ENCODE measurements at regions not wholly inside any gene's neighbourhood (a gene's known extent, or its start where the extent isn't known, plus 50 kb on each side); places are given as distances from the start of the nearest gene placed in this dataset.
"Not testable (repeated sequence)": the region's sequence is repeated elsewhere in the genome, so short reads cannot be mapped to it uniquely, and the experiment has no call there.

DNA sequence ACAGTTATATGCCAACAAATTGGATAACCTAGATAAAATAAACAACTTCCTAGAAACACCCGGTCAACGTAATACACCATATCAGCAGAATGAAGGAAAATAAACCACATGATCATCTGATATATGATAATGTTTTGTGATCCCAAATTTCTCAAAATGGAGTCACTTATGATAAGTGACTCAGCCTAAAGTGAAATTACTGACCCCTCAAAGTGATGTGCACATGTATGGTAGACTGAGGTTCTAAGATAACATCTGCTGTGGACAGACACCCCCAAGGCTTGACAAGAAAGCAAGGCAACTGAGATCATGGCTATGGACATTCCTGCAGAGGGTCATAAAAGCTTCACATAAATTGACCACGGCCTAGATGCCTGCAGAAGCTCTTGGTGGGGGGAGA, 105.1 kb upstream of the DCN start:
- no peak for DNase-seq (ENCODE audit: low read depth in 2 of 2, low spot score in 1 of 2)

GRCh38 chr12:91278126-91278525, 95.5 kb upstream of the DCN start:
- DNase-seq (ENCODE audit: low read depth in 2 of 2, low spot score in 1 of 2), result no peak

- DNase-seq (ENCODE audit: low read depth in 2 of 2, low spot score in 1 of 2), result no peak
Measured at GRCh38 chr12:91276509-91276908, 93.9 kb upstream of the DCN start.

GRCh38 chr12:91275321-91275720, 92.7 kb upstream of the DCN start:
- no peak for DNase-seq (ENCODE audit: low read depth in 2 of 2, low spot score in 1 of 2)

GRCh38 chr12:91274916-91275315, 92.3 kb upstream of the DCN start:
- no peak for DNase-seq (ENCODE audit: low read depth in 2 of 2, low spot score in 1 of 2)

DNA sequence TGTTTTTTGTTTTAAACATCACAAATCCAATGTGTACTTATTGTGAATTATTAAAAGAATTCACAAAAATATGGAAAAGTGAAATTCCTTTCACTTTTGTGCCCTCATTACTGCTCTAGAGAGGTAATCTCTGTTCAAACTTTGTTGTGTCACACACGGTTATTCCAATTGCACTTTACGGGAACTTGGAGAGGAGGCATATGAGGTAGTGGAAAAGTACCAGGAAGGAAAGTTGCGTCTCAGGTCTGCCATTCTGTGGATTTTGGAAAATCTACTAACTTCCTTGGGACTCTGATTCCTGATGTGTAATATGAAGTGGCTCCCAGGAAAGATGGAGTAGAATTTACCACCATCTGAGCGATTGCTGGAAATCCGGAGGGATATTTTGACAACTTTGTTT, 90.9 kb upstream of the DCN start:
- DNase-seq (ENCODE audit: low read depth in 2 of 2, low spot score in 1 of 2), result no peak

DNA sequence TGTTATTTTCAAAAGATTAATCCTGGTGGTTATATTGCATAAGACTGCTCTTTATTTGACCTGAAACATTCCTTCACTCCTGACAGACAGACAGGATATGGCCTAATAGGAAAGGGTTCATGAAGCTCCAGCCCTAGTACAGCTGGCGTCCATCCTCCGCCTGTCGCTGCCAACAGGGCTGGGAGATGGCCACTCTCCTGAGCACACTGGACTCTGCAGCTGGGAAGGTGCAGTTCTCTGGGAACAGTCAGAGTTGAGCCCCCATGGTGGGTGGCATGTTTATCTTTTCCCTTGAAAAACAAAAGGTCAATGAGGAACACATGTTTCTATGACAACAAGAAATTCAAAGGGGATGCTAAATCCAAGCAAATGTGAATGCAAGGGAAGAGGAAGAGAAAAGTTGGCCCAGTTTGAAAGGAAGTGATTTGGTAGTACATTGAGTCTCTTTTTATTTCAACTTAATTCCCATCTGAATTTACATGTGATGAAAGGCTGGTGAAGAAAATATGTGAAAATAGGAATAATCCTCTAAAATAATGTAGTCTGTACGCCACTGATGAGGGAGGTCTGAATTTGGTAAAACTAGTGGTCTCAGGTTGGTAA, 89.9 kb upstream of the DCN start:
- no peak for DNase-seq (ENCODE audit: low read depth in 2 of 2, low spot score in 1 of 2)

- no peak for DNase-seq (ENCODE audit: low read depth in 2 of 2, low spot score in 1 of 2)
Measured at GRCh38 chr12:91271185-91271584, 88.6 kb upstream of the DCN start.

DNA sequence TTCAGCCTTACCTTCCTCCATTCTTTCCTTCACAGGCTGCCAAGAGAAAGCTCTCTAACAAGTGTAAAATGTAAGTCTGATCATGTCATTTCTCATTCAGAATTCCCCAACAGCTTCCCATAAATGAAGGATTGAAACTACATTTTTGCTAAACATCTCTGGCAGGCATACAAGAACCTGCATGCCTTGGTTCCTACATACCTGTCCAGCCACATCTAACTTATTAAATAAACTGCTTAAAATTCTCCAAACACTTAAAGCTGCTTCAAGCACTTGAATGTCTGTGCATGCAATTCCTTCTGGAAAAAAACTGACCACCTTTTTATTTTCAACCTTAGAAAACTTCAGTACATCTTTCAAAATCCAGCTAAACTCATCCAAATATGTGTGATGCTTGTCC, 84.4 kb upstream of the DCN start:
- no peak for DNase-seq (ENCODE audit: low read depth in 2 of 2, low spot score in 1 of 2)

DNA sequence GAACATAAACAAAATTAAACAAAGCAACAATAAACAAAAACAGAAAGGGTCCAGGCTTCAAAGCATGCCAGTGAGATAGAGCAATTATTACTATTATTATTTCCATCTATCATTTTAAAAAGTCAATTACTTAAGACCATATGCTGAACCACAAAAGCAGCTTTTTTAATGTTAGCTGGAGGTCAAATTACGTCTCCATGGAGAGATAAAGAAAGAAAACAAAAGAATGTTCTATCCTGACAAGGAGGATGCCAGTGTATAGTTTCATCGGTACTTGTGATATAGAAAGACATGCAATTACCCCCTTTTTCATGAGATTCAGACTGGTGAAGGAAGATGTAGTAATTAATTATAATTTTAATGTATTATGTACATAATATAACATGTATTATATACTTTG, 81.6 kb upstream of the DCN start:
- DNase-seq (ENCODE audit: low read depth in 2 of 2, low spot score in 1 of 2), result no peak

DNA sequence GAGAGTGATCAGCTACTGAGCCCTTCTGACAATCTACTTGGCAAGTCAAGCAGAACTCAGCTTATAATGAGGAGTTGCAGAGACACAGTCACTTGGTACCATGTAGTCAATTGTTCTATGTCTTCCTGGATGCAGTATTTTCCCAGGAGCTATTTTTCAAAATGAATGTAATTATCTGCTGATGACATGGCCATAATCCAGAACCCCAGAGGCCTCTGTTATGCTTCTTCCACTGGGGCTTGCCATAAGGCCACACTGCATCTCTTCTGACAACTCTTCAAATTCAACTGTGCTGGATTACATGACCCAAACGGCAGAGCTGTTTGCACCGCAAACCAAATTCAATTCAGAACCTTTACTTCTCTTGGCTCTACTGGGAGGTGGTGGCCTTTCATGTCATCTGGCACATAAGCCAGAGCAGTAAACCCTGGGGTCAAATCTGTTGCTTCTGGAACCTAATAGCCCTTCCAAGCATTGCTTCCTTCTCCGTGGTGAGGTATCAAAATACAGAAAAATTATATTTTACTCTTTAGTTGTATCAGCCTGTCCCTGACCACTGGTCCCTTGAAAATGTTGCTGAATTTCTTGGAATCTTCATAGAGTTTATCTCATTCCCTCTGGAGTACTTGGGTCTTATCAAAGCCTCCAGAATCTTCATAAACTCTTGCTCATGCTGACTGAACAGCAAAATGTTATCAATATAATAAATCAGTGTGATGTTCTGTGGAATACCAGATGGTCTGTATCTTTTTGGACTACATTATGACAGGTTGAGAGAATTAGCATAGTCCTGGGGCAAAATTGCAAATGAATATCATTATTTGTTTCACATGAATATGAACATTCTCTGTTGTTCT, 79.4 kb upstream of the DCN start:
- no peak for DNase-seq (ENCODE audit: low read depth in 2 of 2, low spot score in 1 of 2)

GRCh38 chr12:91256411-91256810, 73.8 kb upstream of the DCN start:
- DNase-seq (ENCODE audit: low read depth in 2 of 2, low spot score in 1 of 2), result no peak

GRCh38 chr12:91252341-91252740, 69.7 kb upstream of the DCN start:
- DNase-seq (ENCODE audit: low read depth in 2 of 2, low spot score in 1 of 2), result no peak

DNA sequence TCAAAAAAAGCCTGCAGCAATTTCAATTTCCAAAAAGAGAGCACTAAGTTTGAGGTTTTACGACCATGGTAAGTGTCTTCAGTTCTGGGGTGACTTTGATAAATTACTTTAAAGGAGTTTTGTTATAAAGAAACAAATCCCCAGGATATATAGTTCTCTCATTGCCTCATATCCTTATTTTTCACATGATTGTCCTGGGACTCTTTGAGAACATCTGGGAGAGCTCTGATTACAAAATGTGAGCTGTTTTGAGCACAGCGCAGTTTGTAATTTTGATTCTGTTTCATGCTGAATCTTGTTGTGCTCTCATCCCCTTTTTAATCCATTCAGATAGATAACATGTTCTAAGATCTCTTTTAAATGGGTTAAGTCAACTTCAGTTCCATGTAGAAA, 67.7 kb upstream of the DCN start:
- DNase-seq (ENCODE audit: low read depth in 2 of 2, low spot score in 1 of 2), result no peak

GRCh38 chr12:91249518-91250272, 67.1 kb upstream of the DCN start:
- DNase-seq (ENCODE audit: low read depth in 2 of 2, low spot score in 1 of 2), result no peak

GRCh38 chr12:91249054-91249453, 66.4 kb upstream of the DCN start:
- DNase-seq (ENCODE audit: low read depth in 2 of 2, low spot score in 1 of 2), result no peak

DNA sequence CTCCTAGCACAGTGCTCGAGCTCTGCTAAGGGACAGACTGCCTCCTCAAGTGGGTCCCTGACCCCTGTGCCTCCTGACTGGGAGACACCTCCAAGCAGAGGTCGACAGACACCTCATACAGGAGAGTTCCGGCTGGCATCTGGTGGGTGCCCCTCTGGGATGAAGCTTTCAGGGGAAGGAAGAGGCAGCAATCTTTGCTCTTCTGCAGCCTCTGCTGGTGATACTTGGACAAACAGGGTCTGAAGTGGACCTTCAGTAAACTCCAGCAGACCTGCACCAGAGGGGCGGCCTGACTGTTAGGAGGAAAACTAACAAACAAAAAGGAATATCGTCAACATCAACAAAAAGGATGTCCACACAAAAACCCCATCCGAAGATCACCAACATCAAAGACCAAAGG, 60.6 kb upstream of the DCN start:
- not testable (repeated sequence) for DNase-seq (ENCODE audit: low read depth in 2 of 2, low spot score in 1 of 2)

- no peak for DNase-seq (ENCODE audit: low read depth in 2 of 2, low spot score in 1 of 2)
Measured at GRCh38 chr12:91241756-91242155, 59.1 kb upstream of the DCN start.

GRCh38 chr12:91240386-91241095, 57.9 kb upstream of the DCN start:
- no peak for DNase-seq (ENCODE audit: low read depth in 2 of 2, low spot score in 1 of 2)

DNA sequence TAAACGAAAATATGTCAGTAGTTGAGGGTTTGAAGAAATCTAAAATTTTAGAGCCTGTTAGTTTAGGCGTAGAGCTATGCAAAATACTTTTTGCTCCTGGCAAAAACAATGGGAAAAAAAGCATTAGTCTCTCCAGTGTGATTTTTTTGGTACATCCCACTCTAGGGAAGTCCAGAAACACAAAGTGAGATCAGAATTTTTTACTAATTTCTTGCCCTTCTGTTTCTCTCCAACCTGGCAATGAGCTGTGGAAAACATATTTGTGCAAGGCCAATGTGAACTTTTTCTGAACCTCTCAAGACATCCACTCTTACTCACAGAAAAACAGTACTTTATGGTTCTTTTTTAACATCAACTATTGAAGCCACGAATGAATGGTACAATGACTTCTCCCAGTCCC, 56.9 kb upstream of the DCN start:
- no peak for DNase-seq (ENCODE audit: low read depth in 2 of 2, low spot score in 1 of 2)
